B cell (primary cell): ENCODE measurements at regions not wholly inside any gene's neighbourhood (a gene's known extent, or its start where the extent isn't known, plus 50 kb on each side); places are given as distances from the start of the nearest gene placed in this dataset.

Source experiments
- ATAC-seq: fragments of 200-7000 bp; cut with Tn5 transposase; one replicate; pipeline ENCODE4 v1.10.0; 2021; ENCODE audit warnings: low read depth, mild to moderate bottlenecking, moderate number of reproducible peaks, moderate library complexity
- CTCF ChIA-PET: fragments of 350-600 bp; sonication (Branson Sonifier 250); formaldehyde crosslinking; loops from one replicate; lab custom pipeline; 2021; ENCODE audit warnings: antibody characterized with exemption, inconsistent platforms; lab: Charles Lee
- POLR2A ChIA-PET: fragments of 350-600 bp; sonication (Branson Sonifier 250); formaldehyde crosslinking; loops from one replicate; lab custom pipeline; 2021; ENCODE audit warnings: antibody characterized with exemption; lab: Charles Lee
- DNase-seq: peaks from one replicate; pipeline ENCODE4 v3.0.0; 2013
- H2AFZ ChIP-seq: 2 replicates; pipeline ENCODE4 v1.6.1; 2012; ENCODE audit warnings: mild to moderate bottlenecking, low read depth, low read length; ENCODE audit not compliant: insufficient read depth, poor library complexity, severe bottlenecking
- H3K27ac ChIP-seq, 2 donors: 1 replicate in 1 of 2; 2 replicates in 1 of 2; pipeline ENCODE4 v1.5.1; 2012 to 2013; ENCODE audit warnings: low read length in 2 of 2, mild to moderate bottlenecking in 2 of 2, moderate library complexity in 1 of 2
- H3K27me3 ChIP-seq, 4 experiments: fragments of 200-600 bp in 1 of 4; sonication (generic) in 1 of 4; replicated peaks in 1 of 4; 1 replicate in 2 of 4; 2 replicates in 2 of 4; pipeline versions ENCODE4 v1.6.1 to v1.7.0; 2013 to 2016; ENCODE audit warnings: low read length in 3 of 4, mild to moderate bottlenecking in 2 of 4, mixed read lengths in 1 of 4, moderate library complexity in 1 of 4; ENCODE audit not compliant: insufficient read depth in 4 of 4, control insufficient read depth in 3 of 4; ENCODE audit errors: control extremely low read depth in 1 of 4
- H3K36me3 ChIP-seq, 2 experiments: replicated peaks in 1 of 2; 1 replicate in 1 of 2; 2 replicates in 1 of 2; pipeline versions ENCODE4 v1.6.1 to v1.7.1; 2013; ENCODE audit warnings: low read length in 1 of 2; ENCODE audit not compliant: insufficient read depth in 2 of 2, control insufficient read depth in 1 of 2; ENCODE audit errors: control extremely low read depth in 1 of 2, extremely low read depth in 1 of 2
- H3K4me1 ChIP-seq, 2 donors: fragments of 200-600 bp in 1 of 2; sonication (generic) in 1 of 2; 1 replicate in 1 of 2; 2 replicates in 1 of 2; pipeline versions ENCODE4 v1.5.1 to v1.6.1; 2013 to 2017; ENCODE audit warnings: low read length in 2 of 2; ENCODE audit not compliant: control insufficient read depth in 2 of 2, insufficient read depth in 2 of 2
- H3K4me2 ChIP-seq: replicated peaks from 2 replicates; pipeline ENCODE3; 2012; ENCODE audit warnings: mild to moderate bottlenecking, low read depth, low read length; ENCODE audit not compliant: poor library complexity, severe bottlenecking
- H3K4me3 ChIP-seq, 5 experiments: fragments of 200-600 bp in 1 of 5; sonication (generic) in 1 of 5; 1 replicate in 3 of 5; 2 replicates in 2 of 5; pipeline versions ENCODE4 v1.5.1 to v1.7.0; 2011 to 2016; ENCODE audit warnings: low read length in 4 of 5, mild to moderate bottlenecking in 4 of 5, low read depth in 2 of 5, control low read depth in 1 of 5, moderate library complexity in 1 of 5; ENCODE audit not compliant: insufficient read depth in 1 of 5; ENCODE audit errors: control extremely low read depth in 1 of 5, extremely low read depth in 1 of 5
- H3K79me2 ChIP-seq: fragments of 200-600 bp; sonication (generic); one replicate; pipeline ENCODE4 v1.6.0; 2016; ENCODE audit warnings: low read length; ENCODE audit not compliant: control insufficient read depth, insufficient read depth
- H3K9ac ChIP-seq: fragments of 200-600 bp; sonication (generic); 2 replicates; pipeline ENCODE4 v1.6.1; 2017; ENCODE audit warnings: mild to moderate bottlenecking, low read length, moderate library complexity
- H3K9me3 ChIP-seq, 3 donors: one replicate each; pipeline versions ENCODE4 v1.6.1 to v1.7.1; 2013; ENCODE audit warnings: low read length in 2 of 3; ENCODE audit not compliant: control insufficient read depth in 2 of 3, insufficient read depth in 1 of 3; ENCODE audit errors: control extremely low read depth in 1 of 3
- H4K20me1 ChIP-seq: 2 replicates; pipeline ENCODE4 v1.6.0; 2012; ENCODE audit warnings: mild to moderate bottlenecking, low read length; ENCODE audit not compliant: insufficient read depth, control insufficient read depth, poor library complexity, severe bottlenecking
- H3K27ac Mint-ChIP-seq: one replicate; pipeline ENCODE4 v1.8.0; 2021; ENCODE audit warnings: mixed read lengths
- H3K27me3 Mint-ChIP-seq: one replicate; pipeline ENCODE4 v1.8.0; 2021; ENCODE audit warnings: mixed read lengths
- H3K4me1 Mint-ChIP-seq: one replicate; pipeline ENCODE4 v1.8.0; 2021; ENCODE audit warnings: mixed read lengths
- H3K4me3 Mint-ChIP-seq: one replicate; pipeline ENCODE4 v1.8.0; 2021; ENCODE audit warnings: mixed read lengths
- H3K9me3 Mint-ChIP-seq: one replicate; pipeline ENCODE4 v1.8.0; 2022; ENCODE audit warnings: mixed read lengths; ENCODE audit not compliant: insufficient read depth
- EZH2 ChIP-seq: IDR thresholded peaks from 2 replicates; pipeline ENCODE4 v1.6.1; 2012; ENCODE audit warnings: borderline replicate concordance, low read depth, mild to moderate bottlenecking, moderate library complexity, low read length; ENCODE audit not compliant: insufficient read depth, poor library complexity, severe bottlenecking
- WGBS: methylation state at CpG from one replicate; pipeline ENCODE4 v1.1.5; 2013; ENCODE audit warnings: missing lambda C conversion rate; ENCODE audit not compliant: insufficient coverage; 5-methylcytosine and 5-hydroxymethylcytosine counted together
- intact Hi-C: fragments of 100-400 bp; cut with micrococcal nuclease; formaldehyde crosslinking; loops from one replicate; pipeline ENCODE4 v1.10.0; 2022
- TF ChIP-seq, protein P1 (sequence below): fragments of 200-600 bp; IDR thresholded peaks from one replicate; pipeline ENCODE4 v1.8.0; 2022; ENCODE audit warnings: antibody characterized with exemption, mild to moderate bottlenecking

DNA sequence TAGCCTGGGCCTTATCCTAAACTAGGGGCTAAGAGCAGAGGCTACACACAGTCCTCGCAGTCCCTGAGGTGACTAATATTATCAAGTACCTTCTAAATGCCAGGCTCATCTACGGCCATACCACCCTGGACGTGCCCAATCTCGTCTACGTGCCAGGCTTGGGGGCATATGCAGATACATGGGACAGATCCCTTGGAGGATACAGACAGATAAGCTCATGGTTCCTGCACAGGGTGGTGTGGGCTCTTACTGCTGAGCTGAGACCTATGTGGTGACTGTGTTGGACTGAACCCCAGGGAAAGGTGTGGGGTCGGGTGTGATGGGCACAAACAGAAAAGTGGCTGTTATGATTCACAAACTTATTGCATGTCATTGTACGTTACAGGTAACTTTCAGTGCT, 268.4 kb upstream of the NEBL start:
- ATAC-seq = no peak
- no peak overlapping the region for H3K4me2 ChIP-seq

DNA sequence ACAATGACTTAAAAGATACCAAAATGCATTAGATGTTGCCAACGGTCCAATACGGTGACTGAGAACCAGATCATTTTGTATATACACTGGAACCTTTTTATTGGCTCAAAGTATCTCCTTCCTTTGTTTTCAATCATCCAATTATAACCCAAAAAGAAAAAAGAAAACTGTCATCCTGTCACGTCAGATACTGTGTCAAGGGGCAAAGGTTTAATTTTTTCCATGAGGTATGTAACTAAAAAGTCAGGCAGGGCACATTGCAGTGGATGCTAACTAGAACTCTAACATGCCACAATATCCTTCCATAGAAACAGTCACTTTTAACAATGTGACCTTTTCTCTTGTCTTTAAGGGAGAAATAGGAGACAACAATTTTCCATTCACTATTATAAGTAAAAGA, 267.6 kb upstream of the NEBL start:
- ATAC-seq = no peak
- DNase-seq = no peak
- Histone ChIP-seq H3K79me2 (no peaks in the 10 kb centered on the region), H3K9me3 (no peaks in the 10 kb centered on the region), H4K20me1 (no peaks in the 10 kb centered on the region), H3K36me3 (no peaks in the 10 kb centered on the region), H3K4me2 (no peak overlapping the region), H3K27me3 (no peaks in the 10 kb centered on the region), H3K4me3 (no peak overlapping the region), H2AFZ (no peak overlapping the region), H3K4me1 (no peaks in the 10 kb centered on the region), H3K27ac (no peak overlapping the region), H3K9ac (no peak overlapping the region)
- intact Hi-C loops = no loop called here
- Mint-ChIP-seq H3K4me3 (no peak overlapping the region), H3K27ac (no peak overlapping the region), H3K4me1 (no peaks in the 10 kb centered on the region), H3K27me3 (peaks cover 5% of the 10 kb centered on the region), H3K9me3 (peaks cover 2% of the 10 kb centered on the region)
- CTCF ChIA-PET = no interaction called here
- POLR2A ChIA-PET = no interaction called here
- WGBS = no CpG with 5 or more reads among the region's 3 CpGs
- TF ChIP-seq, protein P1, sequence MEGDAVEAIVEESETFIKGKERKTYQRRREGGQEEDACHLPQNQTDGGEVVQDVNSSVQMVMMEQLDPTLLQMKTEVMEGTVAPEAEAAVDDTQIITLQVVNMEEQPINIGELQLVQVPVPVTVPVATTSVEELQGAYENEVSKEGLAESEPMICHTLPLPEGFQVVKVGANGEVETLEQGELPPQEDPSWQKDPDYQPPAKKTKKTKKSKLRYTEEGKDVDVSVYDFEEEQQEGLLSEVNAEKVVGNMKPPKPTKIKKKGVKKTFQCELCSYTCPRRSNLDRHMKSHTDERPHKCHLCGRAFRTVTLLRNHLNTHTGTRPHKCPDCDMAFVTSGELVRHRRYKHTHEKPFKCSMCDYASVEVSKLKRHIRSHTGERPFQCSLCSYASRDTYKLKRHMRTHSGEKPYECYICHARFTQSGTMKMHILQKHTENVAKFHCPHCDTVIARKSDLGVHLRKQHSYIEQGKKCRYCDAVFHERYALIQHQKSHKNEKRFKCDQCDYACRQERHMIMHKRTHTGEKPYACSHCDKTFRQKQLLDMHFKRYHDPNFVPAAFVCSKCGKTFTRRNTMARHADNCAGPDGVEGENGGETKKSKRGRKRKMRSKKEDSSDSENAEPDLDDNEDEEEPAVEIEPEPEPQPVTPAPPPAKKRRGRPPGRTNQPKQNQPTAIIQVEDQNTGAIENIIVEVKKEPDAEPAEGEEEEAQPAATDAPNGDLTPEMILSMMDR = no peak
- no peak for TF ChIP-seq EZH2

More for the DNA sequence above, 268.4 kb upstream of the NEBL start:
- Mint-ChIP-seq H3K27ac (no peak overlapping the region), H3K4me3 (no peak overlapping the region), H3K9me3 (peaks cover 2% of the 10 kb centered on the region), H3K4me1 (no peaks in the 10 kb centered on the region), H3K27me3 (peaks cover 13% of the 10 kb centered on the region)
- Histone ChIP-seq H3K4me1 (no peaks in the 10 kb centered on the region), H2AFZ (no peak overlapping the region), H3K79me2 (no peaks in the 10 kb centered on the region), H3K27me3 (no peaks in the 10 kb centered on the region), H3K9me3 (no peaks in the 10 kb centered on the region), H4K20me1 (no peaks in the 10 kb centered on the region), H3K4me3 (no peak overlapping the region), H3K36me3 (no peaks in the 10 kb centered on the region), H3K9ac (no peak overlapping the region), H3K27ac (no peak overlapping the region)
- no peak for DNase-seq
- 97% methylated on average over 5 of the region's 7 CpGs for WGBS
- TF ChIP-seq, protein P1 = no peak
- no peak for TF ChIP-seq EZH2
- POLR2A ChIA-PET = no interaction called here
- intact Hi-C loops = no loop called here
- CTCF ChIA-PET = no interaction called here
